ENCODE measurements at regions not wholly inside any gene's neighbourhood (a gene's known extent, or its start where the extent isn't known, plus 50 kb on each side); places are given as distances from the start of the nearest gene placed in this dataset.
"Not testable (repeated sequence)": the region's sequence is repeated elsewhere in the genome, so short reads cannot be mapped to it uniquely, and the experiment has no call there.

GRCh38 chr3:72659188-72659587 is 189.1 kb downstream of the SHQ1 start:
- CTCF ChIA-PET, result interaction anchor here (1.5 kb wide), 1 partner anchor 163 kb away, joined by 4 read pairs; no protein-coding TSS in a partner anchor

GRCh38 chr3:72658466-72659100 is 189.7 kb downstream of the SHQ1 start:
- Mint-ChIP-seq H3K4me1 (ENCODE audit: low read depth) (peaks cover 13% of the 10 kb centered on the region), H3K9me3 (ENCODE audit: insufficient read depth) (no peaks in the 10 kb centered on the region), H3K36me3 (ENCODE audit: low read depth) (no peaks in the 10 kb centered on the region), H3K4me3 (no peak overlapping the region), H3K27me3 (ENCODE audit: low read depth) (peaks cover 12% of the 10 kb centered on the region), H3K27ac (no peak overlapping the region)
- ChIA-PET CTCF (interaction anchor here (1.1 to 1.7 kb wide), 2 partner anchors 8 to 164 kb away, joined by 7 to 10 read pairs; no protein-coding TSS in a partner anchor), POLR2A (no interaction called here)
- no peak for ATAC-seq
- DNase-seq, result no peak

More at GRCh38 chr3:72659188-72659587, 189.1 kb downstream of the SHQ1 start:
- DNase-seq (no peak), ATAC-seq (no peak)
- H3K36me3 Mint-ChIP-seq (ENCODE audit: low read depth), result no peaks in the 10 kb centered on the region
- POLR2A ChIA-PET, result no interaction called here
- no peak overlapping the region for H3K4me3 Mint-ChIP-seq
- H3K4me1 Mint-ChIP-seq (ENCODE audit: low read depth), result peaks cover 13% of the 10 kb centered on the region
- no peaks in the 10 kb centered on the region for H3K9me3 Mint-ChIP-seq (ENCODE audit: insufficient read depth)
- H3K27me3 Mint-ChIP-seq (ENCODE audit: low read depth), result peaks cover 12% of the 10 kb centered on the region
- no peak overlapping the region for H3K27ac Mint-ChIP-seq

GRCh38 chr3:72657666-72658065 is 190.6 kb downstream of the SHQ1 start:
- POLR2A ChIA-PET, result no interaction called here
- Mint-ChIP-seq H3K27me3 (ENCODE audit: low read depth) (peaks cover 12% of the 10 kb centered on the region), H3K4me3 (no peak overlapping the region), H3K9me3 (ENCODE audit: insufficient read depth) (no peaks in the 10 kb centered on the region), H3K4me1 (ENCODE audit: low read depth) (peaks cover 13% of the 10 kb centered on the region), H3K27ac (no peak overlapping the region), H3K36me3 (ENCODE audit: low read depth) (no peaks in the 10 kb centered on the region)
- ATAC-seq (peak; percentile 85), DNase-seq (peak; percentile 64)
- CTCF ChIA-PET, result interaction anchor here (1.1 to 1.7 kb wide), 2 partner anchors 9 to 165 kb away, joined by 7 to 10 read pairs; no protein-coding TSS in a partner anchor

- no peak for DNase-seq
- no peak overlapping the region for H3K27ac Mint-ChIP-seq
- CTCF ChIA-PET, result interaction anchor here (1.4 kb wide), 1 partner anchor 10 kb away, joined by 4 read pairs; no protein-coding TSS in a partner anchor
Measured at GRCh38 chr3:72655723-72656122, 192.5 kb downstream of the SHQ1 start.

GRCh38 chr3:72655131-72655551 is 193.1 kb downstream of the SHQ1 start:
- Mint-ChIP-seq H3K36me3 (ENCODE audit: low read depth) (no peaks in the 10 kb centered on the region), H3K27me3 (ENCODE audit: low read depth) (peaks cover 15% of the 10 kb centered on the region), H3K9me3 (ENCODE audit: insufficient read depth) (no peaks in the 10 kb centered on the region), H3K4me1 (ENCODE audit: low read depth) (peaks cover 13% of the 10 kb centered on the region), H3K4me3 (no peak overlapping the region), H3K27ac (no peak overlapping the region)
- ChIA-PET CTCF (no interaction called here), POLR2A (no interaction called here)
- DNase-seq (no peak), ATAC-seq (no peak)

More at GRCh38 chr3:72655723-72656122, 192.5 kb downstream of the SHQ1 start:
- H3K36me3 Mint-ChIP-seq (ENCODE audit: low read depth), result no peaks in the 10 kb centered on the region
- H3K4me1 Mint-ChIP-seq (ENCODE audit: low read depth), result peaks cover 13% of the 10 kb centered on the region
- POLR2A ChIA-PET, result no interaction called here
- no peak overlapping the region for H3K4me3 Mint-ChIP-seq
- no peaks in the 10 kb centered on the region for H3K9me3 Mint-ChIP-seq (ENCODE audit: insufficient read depth)
- peaks cover 15% of the 10 kb centered on the region for H3K27me3 Mint-ChIP-seq (ENCODE audit: low read depth)
- no peak for ATAC-seq

GRCh38 chr3:72652395-72652794 is 195.8 kb downstream of the SHQ1 start:
- no peaks in the 10 kb centered on the region for H3K36me3 Mint-ChIP-seq (ENCODE audit: low read depth)
- H3K9me3 Mint-ChIP-seq (ENCODE audit: insufficient read depth), result no peaks in the 10 kb centered on the region
- no peak for DNase-seq
- ChIA-PET CTCF (interaction anchor here (0.7 kb wide), 1 partner anchor 14 kb away, joined by 4 read pairs; no protein-coding TSS in a partner anchor), POLR2A (no interaction called here)
- H3K4me3 Mint-ChIP-seq, result no peak overlapping the region
- H3K4me1 Mint-ChIP-seq (ENCODE audit: low read depth), result peaks cover 3% of the 10 kb centered on the region
- no peak overlapping the region for H3K27ac Mint-ChIP-seq
- peaks cover 9% of the 10 kb centered on the region for H3K27me3 Mint-ChIP-seq (ENCODE audit: low read depth)
- ATAC-seq, result no peak

- CTCF ChIA-PET, result no interaction called here
- DNase-seq (no peak), ATAC-seq (no peak)
- Mint-ChIP-seq H3K4me1 (ENCODE audit: low read depth) (no peaks in the 10 kb centered on the region), H3K4me3 (no peak overlapping the region), H3K27me3 (ENCODE audit: low read depth) (peaks cover 9% of the 10 kb centered on the region), H3K27ac (no peak overlapping the region), H3K36me3 (ENCODE audit: low read depth) (no peaks in the 10 kb centered on the region), H3K9me3 (ENCODE audit: insufficient read depth) (no peaks in the 10 kb centered on the region)
- POLR2A ChIA-PET, result no interaction called here
Measured at GRCh38 chr3:72651498-72651897, 196.7 kb downstream of the SHQ1 start.

- Mint-ChIP-seq H3K36me3 (ENCODE audit: low read depth) (no peaks in the 10 kb centered on the region), H3K4me3 (no peak overlapping the region), H3K27me3 (ENCODE audit: low read depth) (peaks cover under 1% of the 10 kb centered on the region), H3K4me1 (ENCODE audit: low read depth) (no peaks in the 10 kb centered on the region), H3K27ac (no peak overlapping the region), H3K9me3 (ENCODE audit: insufficient read depth) (no peaks in the 10 kb centered on the region)
- DNase-seq (no peak), ATAC-seq (no peak)
- CTCF ChIA-PET, result interaction anchor here (1.0 kb wide), 1 partner anchor 17 kb away, joined by 3 read pairs; no protein-coding TSS in a partner anchor
- POLR2A ChIA-PET, result no interaction called here
Measured at GRCh38 chr3:72646263-72646662, 202.0 kb downstream of the SHQ1 start.

- DNase-seq; ATAC-seq; H3K4me1 Mint-ChIP-seq (ENCODE audit: low read depth); H3K4me3 Mint-ChIP-seq; CTCF ChIA-PET; H3K36me3 Mint-ChIP-seq (ENCODE audit: low read depth); H3K27me3 Mint-ChIP-seq (ENCODE audit: low read depth); H3K9me3 Mint-ChIP-seq (ENCODE audit: insufficient read depth); H3K27ac Mint-ChIP-seq: not testable (repeated sequence)
- POLR2A ChIA-PET, result interaction anchor here (0.5 to 1.1 kb wide), 2 partner anchors 22 to 50 kb away, joined by 3 to 4 read pairs; no protein-coding TSS in a partner anchor
Measured at GRCh38 chr3:72643635-72644034, 204.6 kb downstream of the SHQ1 start.

GRCh38 chr3:72641684-72642083 is 206.6 kb downstream of the SHQ1 start:
- ChIA-PET POLR2A (no interaction called here), CTCF (interaction anchor here (0.6 to 1.0 kb wide), 2 partner anchors 25 to 190 kb away, joined by 3 read pairs; no protein-coding TSS in a partner anchor)

GRCh38 chr3:72641072-72641471 is 207.2 kb downstream of the SHQ1 start:
- ChIA-PET CTCF (interaction anchor here (0.6 kb wide), 1 partner anchor 190 kb away, joined by 3 read pairs; no protein-coding TSS in a partner anchor), POLR2A (no interaction called here)
- DNase-seq (no peak), ATAC-seq (no peak)
- H3K4me1 Mint-ChIP-seq (ENCODE audit: low read depth), result peaks cover 10% of the 10 kb centered on the region
- no peaks in the 10 kb centered on the region for H3K27me3 Mint-ChIP-seq (ENCODE audit: low read depth)
- H3K36me3 Mint-ChIP-seq (ENCODE audit: low read depth), result no peaks in the 10 kb centered on the region
- H3K9me3 Mint-ChIP-seq (ENCODE audit: insufficient read depth), result no peaks in the 10 kb centered on the region
- H3K27ac Mint-ChIP-seq, result no peak overlapping the region
- H3K4me3 Mint-ChIP-seq, result no peak overlapping the region

More at GRCh38 chr3:72641684-72642083, 206.6 kb downstream of the SHQ1 start:
- Mint-ChIP-seq H3K27me3 (ENCODE audit: low read depth) (no peaks in the 10 kb centered on the region), H3K4me3 (no peak overlapping the region), H3K27ac (no peak overlapping the region), H3K9me3 (ENCODE audit: insufficient read depth) (no peaks in the 10 kb centered on the region), H3K4me1 (ENCODE audit: low read depth) (peaks cover 10% of the 10 kb centered on the region), H3K36me3 (ENCODE audit: low read depth) (no peaks in the 10 kb centered on the region)
- no peak for ATAC-seq
- no peak for DNase-seq

- POLR2A ChIA-PET, result no interaction called here
- H3K4me3 Mint-ChIP-seq, result no peak overlapping the region
Measured at GRCh38 chr3:72636969-72637597, 211.2 kb downstream of the SHQ1 start.

More at GRCh38 chr3:72636969-72637597, 211.2 kb downstream of the SHQ1 start:
- H3K27ac Mint-ChIP-seq, result no peak overlapping the region
- no peak for DNase-seq
- peaks cover 14% of the 10 kb centered on the region for H3K4me1 Mint-ChIP-seq (ENCODE audit: low read depth)
- ATAC-seq, result no peak
- H3K27me3 Mint-ChIP-seq (ENCODE audit: low read depth), result no peaks in the 10 kb centered on the region
- peaks cover under 1% of the 10 kb centered on the region for H3K9me3 Mint-ChIP-seq (ENCODE audit: insufficient read depth)
- CTCF ChIA-PET, result interaction anchor here (1.1 to 1.2 kb wide), 2 partner anchors 29 to 907 kb away, joined by 3 to 4 read pairs; no protein-coding TSS in a partner anchor
- H3K36me3 Mint-ChIP-seq (ENCODE audit: low read depth), result no peaks in the 10 kb centered on the region

Measured in activated CD8-positive, alpha-beta T cell treated with anti-CD3 and anti-CD28 coated beads, Interleukin-2, amount 10 ng/mL, durations not matched to agents 7 days and 5 days (primary cell).